HepG2 (cell line): ENCODE measurements at regions not wholly inside any gene's neighbourhood (a gene's known extent, or its start where the extent isn't known, plus 50 kb on each side); places are given as distances from the start of the nearest gene placed in this dataset.
"Not testable (repeated sequence)": the region's sequence is repeated elsewhere in the genome, so short reads cannot be mapped to it uniquely, and the experiment has no call there.

ENCODE experiments used
- ATAC-seq: fragments of 200-7000 bp; cut with Tn5 transposase; 3 replicates; pipeline ENCODE4 v1.9.1; 2020; ENCODE audit warnings: mild to moderate bottlenecking, moderate library complexity
- BruUV-seq: library from RNA; stranded (reverse); fragments of 400-500 nt; replicated peaks from 2 replicates; lab custom pipeline; 2021; lab: Mats Ljungman, UMichigan
- CTCF ChIA-PET: fragments of 300-600 bp; formaldehyde crosslinking; extraction: SDS; loops from one replicate; lab custom pipeline; 2021; ENCODE audit warnings: low total read pairs, inconsistent platforms, low intra/inter-chr PET ratio; lab: Yijun Ruan, JAX
- POLR2A ChIA-PET: fragments of 350-600 bp; sonication (Branson Sonifier 250); formaldehyde crosslinking; loops from one replicate; lab custom pipeline; 2020; ENCODE audit warnings: antibody characterized with exemption, inconsistent platforms; lab: Yijun Ruan, JAX
- DNase-seq: peaks from one replicate; pipeline ENCODE4 v3.0.0-alpha.2; 2015; ENCODE audit warnings: low spot score
- FAIRE-seq: peaks from 3 replicates; lab custom pipeline; 2011; peaks lifted over from hg19 to GRCh38; lab: Jason Lieb, UNC
- H2AFZ ChIP-seq: one replicate; pipeline ENCODE4 v1.6.1; 2011; ENCODE audit warnings: low read length, inconsistent platforms
- H3K27ac ChIP-seq: fragments of 300-600 bp; 3 replicates; pipeline ENCODE4 v1.8.0; 2011; ENCODE audit warnings: mixed run types, mild to moderate bottlenecking, mixed read lengths, low read length, inconsistent platforms; ENCODE audit not compliant: insufficient read depth; ENCODE audit errors: extremely low read length
- H3K27me3 ChIP-seq, 2 experiments: fragments of 200-600 bp in 1 of 2; 2 replicates in 1 of 2; 3 replicates in 1 of 2; pipeline versions ENCODE4 v1.6.0 to v1.8.0; 2011; ENCODE audit warnings: low read length in 2 of 2, mild to moderate bottlenecking in 2 of 2, moderate library complexity in 2 of 2, inconsistent platforms in 1 of 2; ENCODE audit not compliant: insufficient read depth in 2 of 2, control insufficient read depth in 1 of 2
- H3K36me3 ChIP-seq, 2 experiments: fragments of 200-600 bp in 1 of 2; replicated peaks in 1 of 2; 2 replicates in 1 of 2; 3 replicates in 1 of 2; pipeline versions ENCODE4 v1.5.1 to v1.8.0; 2011; ENCODE audit warnings: low read length in 2 of 2, inconsistent platforms in 1 of 2; ENCODE audit not compliant: insufficient read depth in 2 of 2, control insufficient read depth in 1 of 2
- H3K4me1 ChIP-seq: 2 replicates; pipeline ENCODE4 v1.5.1; 2012; ENCODE audit warnings: low read length, inconsistent platforms; ENCODE audit not compliant: insufficient read depth
- H3K4me2 ChIP-seq: 2 replicates; pipeline ENCODE4 v1.6.0; 2011; ENCODE audit warnings: low read depth, low read length, inconsistent platforms
- H3K4me3 ChIP-seq, 3 experiments: fragments of 200-600 bp in 1 of 3; sonication (generic), shearing (Covaris generic) in 1 of 3; replicated peaks in 1 of 3; 2 replicates each; pipeline ENCODE4 v1.5.1; 2011 to 2016; ENCODE audit warnings: low read length in 3 of 3, inconsistent platforms in 2 of 3, low read depth in 2 of 3, mild to moderate bottlenecking in 2 of 3, control low read depth in 1 of 3, mixed read lengths in 1 of 3; ENCODE audit not compliant: insufficient read depth in 1 of 3
- H3K79me2 ChIP-seq: one replicate; pipeline ENCODE4 v1.6.1; 2011; ENCODE audit warnings: low read length, inconsistent platforms; ENCODE audit not compliant: insufficient read depth
- H3K9ac ChIP-seq: 2 replicates; pipeline ENCODE4 v1.6.0; 2011; ENCODE audit warnings: mild to moderate bottlenecking, low read depth, low read length, inconsistent platforms; ENCODE audit not compliant: insufficient read depth
- H3K9me3 ChIP-seq: 2 replicates; pipeline ENCODE4 v1.5.1; 2012; ENCODE audit warnings: mild to moderate bottlenecking, low read length
- H4K20me1 ChIP-seq: 2 replicates; pipeline ENCODE4 v1.6.0; 2011; ENCODE audit warnings: inconsistent platforms, mild to moderate bottlenecking, low read length, moderate library complexity; ENCODE audit not compliant: insufficient read depth
- ATAD3A ChIP-seq: sonication (generic); formaldehyde crosslinking; IDR thresholded peaks from 2 replicates; pipeline ENCODE4 v1.4.0; 2020; ENCODE audit warnings: missing genetic modification reagents
- CEBPB ChIP-seq: IDR thresholded peaks from 2 replicates; pipeline ENCODE4 v1.6.1; 2011; ENCODE audit warnings: low read depth, low read length, improper control_type of control experiment, borderline replicate concordance
- DBP ChIP-seq: sonication (generic); formaldehyde crosslinking; IDR thresholded peaks from 2 replicates; pipeline ENCODE4 v1.4.0; 2020; ENCODE audit warnings: missing genetic modification reagents; ENCODE audit errors: not compliant biosample characterization
- DMAP1 ChIP-seq: IDR thresholded peaks from 2 replicates; pipeline ENCODE4 v1.6.1; 2016
- HNF4G ChIP-seq, 2 experiments: sonication (generic) in 1 of 2; formaldehyde crosslinking in 1 of 2; IDR thresholded peaks; 2 replicates each; pipeline versions ENCODE4 v1.4.0 to v1.6.1; 2011 to 2020; ENCODE audit warnings: borderline replicate concordance in 2 of 2, low read depth in 2 of 2, mild to moderate bottlenecking in 2 of 2, low read length in 1 of 2, missing genetic modification reagents in 1 of 2, moderate library complexity in 1 of 2
- MIER3 ChIP-seq: IDR thresholded peaks from 2 replicates; pipeline ENCODE4 v1.6.1; 2016; ENCODE audit warnings: missing compliant biosample characterization, borderline replicate concordance
- WGBS: methylation state at CpG from one replicate; pipeline ENCODE4 v1.1.6; 2017; ENCODE audit warnings: low lambda C conversion rate; 5-methylcytosine and 5-hydroxymethylcytosine counted together
- in situ Hi-C: cut with HindIII; loops from 2 replicates; pipeline ENCODE4 v1.10.0; 2017; ENCODE audit warnings: low pct_unique_long_range_greater_than_20kb; ENCODE audit not compliant: extremely low pct_ligation_motif_present
- intact Hi-C: fragments of 100-400 bp; cut with micrococcal nuclease; formaldehyde crosslinking; loops from one replicate; pipeline ENCODE4 v1.10.0; 2022; ENCODE audit not compliant: unreplicated experiment

GRCh38 chr2:16200554-16201193, 260.3 kb downstream of the MYCN start:
- TF ChIP-seq MIER3 (no peak), CEBPB (peak; percentile 28; the same call in 1 of the 2 replicates)
- H3K4me3 ChIP-seq: no peak overlapping the region
- BruUV-seq: no TSS peak
- no peak overlapping the region; the same call in 1 of the 2 replicates for H3K4me2 ChIP-seq
- H3K27me3 ChIP-seq: 0 out of 5 replicates have a peak, but pooled peaks cover 0 to 4% of the 10 kb centered on the region in 2 experiments
- H3K9me3 ChIP-seq: no peaks in the 10 kb centered on the region
- no peak for FAIRE-seq
- H3K79me2 ChIP-seq: no peaks in the 10 kb centered on the region
- CTCF ChIA-PET: no interaction called here
- H3K9ac ChIP-seq: no peak overlapping the region
- no peaks in the 10 kb centered on the region for H4K20me1 ChIP-seq
- no peak for DNase-seq
- intact Hi-C loops: no loop called here
- H2AFZ ChIP-seq: no peak overlapping the region
- no peak for ATAC-seq
- 26% methylated on average over 3 of the region's 3 CpGs for WGBS
- in situ Hi-C loops: no loop called here
- no peak overlapping the region for H3K27ac ChIP-seq
- POLR2A ChIA-PET: no interaction called here
- peaks cover 34% of the 10 kb centered on the region for H3K4me1 ChIP-seq
- no peaks in the 10 kb centered on the region for H3K36me3 ChIP-seq

- ATAC-seq (no peak), FAIRE-seq (no peak), DNase-seq (no peak)
- Histone ChIP-seq H3K4me3 (no peak overlapping the region), H4K20me1 (no peaks in the 10 kb centered on the region), H3K27me3 (0 out of 5 replicates have a peak, but pooled peaks cover 0 to 4% of the 10 kb centered on the region in 2 experiments), H3K36me3 (no peaks in the 10 kb centered on the region), H3K9ac (no peak overlapping the region), H3K79me2 (no peaks in the 10 kb centered on the region), H3K27ac (no peak overlapping the region), H3K4me1 (peaks cover 41% of the 10 kb centered on the region), H3K9me3 (no peaks in the 10 kb centered on the region), H2AFZ (no peak overlapping the region), H3K4me2 (no peak overlapping the region)
- no TSS peak for BruUV-seq
- WGBS: 63% methylated on average over 10 of the region's 10 CpGs
- in situ Hi-C loops: no loop called here
- intact Hi-C loops: no loop called here
- CTCF ChIA-PET: no interaction called here
- POLR2A ChIA-PET: no interaction called here
- no peak for TF ChIP-seq ATAD3A (CRISPR knock-in tag)
- TF ChIP-seq DBP (CRISPR knock-in tag): no peak
- TF ChIP-seq HNF4G (IDR thresholded peaks at IDR 0.05; ENCODE audit: borderline replicate concordance, low read depth, low read length): no peak
- no peak for TF ChIP-seq HNF4G (CRISPR knock-in tag; IDR thresholded peaks at IDR 0.05; ENCODE audit: borderline replicate concordance, low read depth)
- no peak for TF ChIP-seq DMAP1 (CRISPR knock-in tag)
Observed at GRCh38 chr2:16199882-16200553, 259.7 kb downstream of the MYCN start.

- H3K79me2 ChIP-seq, H3K9me3 ChIP-seq, in situ Hi-C loops, BruUV-seq, FAIRE-seq, intact Hi-C loops, H3K9ac ChIP-seq, POLR2A ChIA-PET, H3K4me3 ChIP-seq, H2AFZ ChIP-seq, H3K36me3 ChIP-seq, ATAC-seq, H3K4me2 ChIP-seq, H3K27me3 ChIP-seq, CTCF ChIA-PET, H3K27ac ChIP-seq, H4K20me1 ChIP-seq, DNase-seq: not testable (repeated sequence)
- H3K4me1 ChIP-seq: peaks cover 46% of the 10 kb centered on the region
- 42% methylated on average over 5 of the region's 5 CpGs for WGBS
Observed at GRCh38 chr2:16199241-16199640, 258.9 kb downstream of the MYCN start.
